Transverse colon (tissue), 4 donors: ENCODE measurements at regions not wholly inside any gene's neighbourhood (a gene's known extent, or its start where the extent isn't known, plus 50 kb on each side); places are given as distances from the start of the nearest gene placed in this dataset.

ENCODE experiments used
- CTCF ChIP-seq, 5 experiments: fragments of 200-600 bp in 3 of 5; fragments of 450-650 bp in 2 of 5; sonication (generic) in 3 of 5; IDR thresholded peaks; 1 replicate in 2 of 5; 2 replicates in 3 of 5; pipeline ENCODE4 v1.5.1; 2016 to 2017; ENCODE audit warnings: antibody characterized with exemption in 5 of 5, inconsistent platforms in 3 of 5, mild to moderate bottlenecking in 2 of 5, moderate library complexity in 1 of 5
- POLR2AphosphoS5 ChIP-seq, 3 donors: sonication (generic); formaldehyde crosslinking; IDR thresholded peaks; one replicate each; pipeline ENCODE4 v1.6.1; 2016; ENCODE audit warnings: antibody characterized with exemption in 3 of 3

GRCh38 chrX:143319526-143319925, 197.7 kb downstream of the SPANXN3 start:
- TF ChIP-seq POLR2AphosphoS5 (IDR thresholded peaks at IDR 0.05) (no peak), CTCF (IDR thresholded peaks at IDR 0.05) (no peak)
